K562 (cell line): ENCODE measurements at regions not wholly inside any gene's neighbourhood (a gene's known extent, or its start where the extent isn't known, plus 50 kb on each side); places are given as distances from the start of the nearest gene placed in this dataset.

Experiments
- ATAC-seq: fragments of 200-7000 bp; cut with Tn5 transposase; 3 replicates; pipeline ENCODE4 v1.9.1; 2020; ENCODE audit warnings: moderate library complexity
- BruUV-seq: library from RNA; stranded (reverse); fragments of 400-500 nt; replicated peaks from 2 replicates; lab custom pipeline; 2021; lab: Mats Ljungman, UMichigan
- CTCF ChIA-PET: fragments of 300-600 bp; formaldehyde crosslinking; extraction: SDS; loops from one replicate; lab custom pipeline; 2021; ENCODE audit warnings: low intra/inter-chr PET ratio; lab: Yijun Ruan, JAX
- POLR2A ChIA-PET: fragments of 300-600, 350-650 bp; sonication (Branson Sonifier 250); formaldehyde crosslinking; extraction: SDS; loops from one replicate; lab custom pipeline; 2021; ENCODE audit warnings: antibody characterized with exemption, inconsistent platforms; lab: Yijun Ruan, JAX
- DNase-seq, 4 experiments: peaks; one replicate each; pipeline versions ENCODE4 v3.0.0 to v3.0.0-alpha.2; 2011 to 2018; ENCODE audit warnings: low spot score in 3 of 4, mixed read lengths in 3 of 4; ENCODE audit errors: extremely low read depth in 1 of 4
- FAIRE-seq: peaks from 2 replicates; lab custom pipeline; 2011; peaks lifted over from hg19 to GRCh38; lab: Jason Lieb, UNC
- H2AFZ ChIP-seq: 2 replicates; pipeline ENCODE4 v1.6.0; 2011; ENCODE audit warnings: low read depth, low read length, control low read depth, inconsistent platforms
- H3K27ac ChIP-seq: fragments of 200-600 bp; 3 replicates; pipeline ENCODE4 v1.8.0; 2011; ENCODE audit warnings: low read depth, mild to moderate bottlenecking, control low read depth, inconsistent platforms, low read length, moderate library complexity, mixed read lengths; ENCODE audit errors: extremely low read depth
- H3K27me3 ChIP-seq, 2 experiments: fragments of 300-600 bp in 1 of 2; 2 replicates in 1 of 2; 3 replicates in 1 of 2; pipeline versions ENCODE4 v1.6.0 to v1.8.0; 2011; ENCODE audit warnings: inconsistent platforms in 2 of 2, low read length in 2 of 2, mild to moderate bottlenecking in 1 of 2, mixed read lengths in 1 of 2, moderate library complexity in 1 of 2; ENCODE audit not compliant: control insufficient read depth in 2 of 2, insufficient read depth in 2 of 2
- H3K36me3 ChIP-seq: fragments of 300-600 bp; 3 replicates; pipeline ENCODE4 v1.8.0; 2011; ENCODE audit warnings: mild to moderate bottlenecking, low read length, inconsistent platforms; ENCODE audit not compliant: control insufficient read depth, insufficient read depth
- H3K4me1 ChIP-seq, 2 experiments: fragments of 200-600 bp in 1 of 2; replicated peaks in 1 of 2; 2 replicates in 1 of 2; 3 replicates in 1 of 2; pipeline versions ENCODE4 v1.5.1 to v1.8.0; 2011; ENCODE audit warnings: inconsistent platforms in 2 of 2, low read length in 2 of 2, mild to moderate bottlenecking in 1 of 2, mixed read lengths in 1 of 2, moderate library complexity in 1 of 2; ENCODE audit not compliant: control insufficient read depth in 2 of 2, insufficient read depth in 2 of 2
- H3K4me2 ChIP-seq: 2 replicates; pipeline ENCODE4 v1.6.1; 2011; ENCODE audit warnings: low read length, control low read depth, inconsistent platforms, mixed read lengths; ENCODE audit not compliant: insufficient read depth
- H3K4me3 ChIP-seq: fragments of 200-600 bp; sonication (generic), shearing (Covaris generic); 2 replicates; pipeline ENCODE4 v1.5.1; 2016; ENCODE audit warnings: control low read depth, inconsistent platforms
- H3K79me2 ChIP-seq: fragments of 200-600 bp; 3 replicates; pipeline ENCODE4 v1.8.0; 2011; ENCODE audit warnings: low read length, inconsistent platforms; ENCODE audit not compliant: control insufficient read depth, insufficient read depth
- H3K9ac ChIP-seq, 2 experiments: 2 replicates each; pipeline versions ENCODE4 v1.6.0 to v1.6.1; 2011; ENCODE audit warnings: low read depth in 2 of 2, low read length in 2 of 2, control low read depth in 1 of 2, inconsistent platforms in 1 of 2, mild to moderate bottlenecking in 1 of 2, mixed read lengths in 1 of 2; ENCODE audit not compliant: insufficient read depth in 1 of 2
- H3K9me1 ChIP-seq: one replicate; pipeline ENCODE4 v1.6.0; 2011; ENCODE audit warnings: inconsistent platforms, mild to moderate bottlenecking, low read length, moderate library complexity; ENCODE audit not compliant: control insufficient read depth, insufficient read depth
- H3K9me3 ChIP-seq: replicated peaks from 2 replicates; pipeline ENCODE4 v1.5.1; 2011; ENCODE audit warnings: low read depth, low read length, inconsistent platforms; ENCODE audit not compliant: control insufficient read depth, insufficient read depth
- H4K20me1 ChIP-seq: replicated peaks from 2 replicates; pipeline ENCODE4 v1.6.1; 2011; ENCODE audit warnings: low read length, inconsistent platforms, mixed read lengths; ENCODE audit not compliant: control insufficient read depth, insufficient read depth
- CCAR2 ChIP-seq: fragments of 200-400 bp; formaldehyde crosslinking; IDR thresholded peaks from 2 replicates; pipeline ENCODE4 v1.6.1; 2017; ENCODE audit warnings: mild to moderate bottlenecking, low read depth, low read length
- DIDO1 ChIP-seq: fragments of 450-650 bp; IDR thresholded peaks from 2 replicates; pipeline ENCODE4 v1.6.1; 2016; ENCODE audit warnings: low read depth, missing biosample characterization, missing genetic modification characterization
- JUNB ChIP-seq: fragments of 450-650 bp; formaldehyde crosslinking; conservative IDR thresholded peaks from 2 replicates; pipeline ENCODE4 v1.4.0; 2020; ENCODE audit warnings: mild to moderate bottlenecking
- PPARD ChIP-seq: fragments of 250-450 bp; sonication (Bioruptor Pico); IDR thresholded peaks from 2 replicates; pipeline ENCODE4 v1.8.0; 2022; ENCODE audit warnings: inconsistent platforms, mild to moderate bottlenecking, moderate library complexity
- SIN3A ChIP-seq, 2 experiments: fragments of 150-350 bp in 1 of 2; IDR thresholded peaks; 2 replicates each; pipeline ENCODE4 v1.6.1; 2011 to 2016; ENCODE audit warnings: borderline replicate concordance in 2 of 2, low read depth in 2 of 2, low read length in 2 of 2, mild to moderate bottlenecking in 2 of 2, moderate library complexity in 2 of 2; ENCODE audit not compliant: control insufficient read depth in 1 of 2
- SMARCA5 ChIP-seq: fragments of 450-650 bp; IDR thresholded peaks from 2 replicates; pipeline ENCODE4 v1.6.1; 2016
- ZNF184 ChIP-seq: sonication (generic); formaldehyde crosslinking; IDR thresholded peaks from 2 replicates; pipeline ENCODE4 v1.5.0; 2020; ENCODE audit warnings: missing genetic modification reagents
- WGBS: fragments of 100-300 bp; shearing (Covaris generic); methylation state at CpG from one replicate; pipeline ENCODE4 v1.1.6; 2016; ENCODE audit warnings: low coverage, mixed read lengths; ENCODE audit not compliant: insufficient coverage; ENCODE audit errors: missing lambda C conversion rate; 5-methylcytosine and 5-hydroxymethylcytosine counted together
- in situ Hi-C: fragments of 300-500 bp; cut with MboI; formaldehyde crosslinking; loops from 4 replicates; pipeline ENCODE4 v1.15.0; 2018; ENCODE audit warnings: inconsistent platforms, mixed read lengths
- intact Hi-C: fragments of 100-400 bp; cut with micrococcal nuclease; formaldehyde crosslinking; loops from 2 replicates; pipeline ENCODE4 v1.14.2; 2022
- TF ChIP-seq, protein P1 (sequence below): fragments of 200-800 bp; sonication (Bioruptor generic); IDR thresholded peaks from 2 replicates; pipeline ENCODE4 v1.6.1; 2017; ENCODE audit warnings: missing genetic modification characterization, missing compliant biosample characterization
- TF ChIP-seq, protein P2 (sequence below): sonication (generic); formaldehyde crosslinking; IDR thresholded peaks from 2 replicates; pipeline ENCODE4 v1.8.1; 2022; ENCODE audit warnings: missing genetic modification reagents

DNA sequence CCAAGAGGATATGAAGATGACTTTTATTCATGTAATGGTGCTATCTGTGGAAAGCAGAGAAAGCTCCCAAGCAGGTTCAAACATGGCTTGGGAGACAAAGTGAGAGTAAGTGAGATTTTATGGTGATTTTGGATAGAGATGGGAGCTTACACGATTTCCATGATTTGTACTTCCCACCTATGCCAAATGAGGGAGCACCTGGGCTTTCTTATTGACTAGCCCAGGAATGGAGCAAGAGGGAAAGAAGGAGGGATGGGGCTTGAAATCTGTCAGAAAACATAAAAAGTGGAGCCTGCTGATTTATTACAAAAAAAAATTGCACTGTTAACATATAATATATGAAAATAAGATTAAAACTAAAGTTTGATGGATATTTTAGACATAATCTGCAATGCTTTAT lies 703.5 kb upstream of the PABPC4L start:
- Histone ChIP-seq H3K27me3 (no peaks in the 10 kb centered on the region), H4K20me1 (no peaks in the 10 kb centered on the region), H3K9ac (no peak overlapping the region), H3K79me2 (no peaks in the 10 kb centered on the region), H3K4me1 (no peaks in the 10 kb centered on the region), H3K4me3 (no peak overlapping the region), H3K36me3 (no peaks in the 10 kb centered on the region), H3K9me1 (no peaks in the 10 kb centered on the region), H2AFZ (no peak overlapping the region), H3K27ac (no peak overlapping the region), H3K4me2 (no peak overlapping the region), H3K9me3 (no peaks in the 10 kb centered on the region)
- 0% methylated on average over 1 of the region's 1 CpG for WGBS
- intact Hi-C loops (no loop called here), in situ Hi-C loops (no loop called here)
- CTCF ChIA-PET, result no interaction called here
- no peak for ATAC-seq
- DNase-seq, result no peak
- no TSS peak for BruUV-seq
- no peak for FAIRE-seq
- TF ChIP-seq, protein P1, sequence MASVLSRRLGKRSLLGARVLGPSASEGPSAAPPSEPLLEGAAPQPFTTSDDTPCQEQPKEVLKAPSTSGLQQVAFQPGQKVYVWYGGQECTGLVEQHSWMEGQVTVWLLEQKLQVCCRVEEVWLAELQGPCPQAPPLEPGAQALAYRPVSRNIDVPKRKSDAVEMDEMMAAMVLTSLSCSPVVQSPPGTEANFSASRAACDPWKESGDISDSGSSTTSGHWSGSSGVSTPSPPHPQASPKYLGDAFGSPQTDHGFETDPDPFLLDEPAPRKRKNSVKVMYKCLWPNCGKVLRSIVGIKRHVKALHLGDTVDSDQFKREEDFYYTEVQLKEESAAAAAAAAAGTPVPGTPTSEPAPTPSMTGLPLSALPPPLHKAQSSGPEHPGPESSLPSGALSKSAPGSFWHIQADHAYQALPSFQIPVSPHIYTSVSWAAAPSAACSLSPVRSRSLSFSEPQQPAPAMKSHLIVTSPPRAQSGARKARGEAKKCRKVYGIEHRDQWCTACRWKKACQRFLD (CRISPR knock-in tag), result no peak
- no peak for TF ChIP-seq ZNF184 (CRISPR knock-in tag)
- POLR2A ChIA-PET, result no interaction called here

DNA sequence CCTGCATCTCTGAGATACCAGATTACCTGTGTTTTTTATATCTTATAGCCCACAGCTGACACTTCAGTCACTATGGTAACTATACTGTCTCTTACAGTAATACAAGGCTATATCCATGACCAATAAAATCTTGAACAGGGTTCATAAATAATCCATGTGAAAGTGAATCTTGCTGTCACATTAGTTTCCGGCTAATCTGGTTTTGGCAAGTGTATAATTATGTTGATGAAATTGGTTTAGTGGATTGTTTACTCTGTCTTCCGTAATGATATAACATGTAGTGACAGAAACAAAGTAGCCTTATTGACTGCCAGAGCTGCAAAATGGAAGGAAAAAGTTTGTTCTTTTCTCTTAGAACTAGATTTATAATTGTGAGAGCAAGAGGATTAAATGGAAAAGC lies 686.6 kb upstream of the PABPC4L start:
- in situ Hi-C loops, result no loop called here

More for the DNA sequence above, 686.6 kb upstream of the PABPC4L start:
- no peaks in the 10 kb centered on the region for H3K79me2 ChIP-seq
- intact Hi-C loops, result no loop called here
- no peaks in the 10 kb centered on the region for H3K9me1 ChIP-seq
- no peak overlapping the region for H3K4me2 ChIP-seq
- no peak overlapping the region for H3K27ac ChIP-seq
- no TSS peak for BruUV-seq
- no peak overlapping the region for H3K9ac ChIP-seq
- H3K36me3 ChIP-seq, result no peaks in the 10 kb centered on the region
- no peaks in the 10 kb centered on the region for H4K20me1 ChIP-seq
- ChIA-PET POLR2A (no interaction called here), CTCF (no interaction called here)
- no peak overlapping the region for H2AFZ ChIP-seq
- WGBS, result 0% methylated on average over 2 of the region's 2 CpGs
- no peaks in the 10 kb centered on the region for H3K27me3 ChIP-seq
- DNase-seq, result no peak
- peaks cover 1% of the 10 kb centered on the region; the same call in 1 of the 2 replicates for H3K9me3 ChIP-seq
- no peak for ATAC-seq
- no peak overlapping the region for H3K4me3 ChIP-seq
- H3K4me1 ChIP-seq, result no peaks in the 10 kb centered on the region
- TF ChIP-seq, protein P2, sequence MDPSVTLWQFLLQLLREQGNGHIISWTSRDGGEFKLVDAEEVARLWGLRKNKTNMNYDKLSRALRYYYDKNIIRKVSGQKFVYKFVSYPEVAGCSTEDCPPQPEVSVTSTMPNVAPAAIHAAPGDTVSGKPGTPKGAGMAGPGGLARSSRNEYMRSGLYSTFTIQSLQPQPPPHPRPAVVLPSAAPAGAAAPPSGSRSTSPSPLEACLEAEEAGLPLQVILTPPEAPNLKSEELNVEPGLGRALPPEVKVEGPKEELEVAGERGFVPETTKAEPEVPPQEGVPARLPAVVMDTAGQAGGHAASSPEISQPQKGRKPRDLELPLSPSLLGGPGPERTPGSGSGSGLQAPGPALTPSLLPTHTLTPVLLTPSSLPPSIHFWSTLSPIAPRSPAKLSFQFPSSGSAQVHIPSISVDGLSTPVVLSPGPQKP (CRISPR knock-in tag), result no peak
- TF ChIP-seq SMARCA5, result no peak
- TF ChIP-seq SIN3A (IDR thresholded peaks at IDR 0.05; ENCODE audit: borderline replicate concordance in 2 of 2, control insufficient read depth in 1 of 2, low read depth in 2 of 2, low read length in 2 of 2), result no peak
- TF ChIP-seq PPARD, result no peak
- TF ChIP-seq JUNB (CRISPR knock-in tag), result no peak
- TF ChIP-seq CCAR2, result no peak
- TF ChIP-seq DIDO1 (tag), result no peak
- no peak for FAIRE-seq
